Prostate gland (tissue), 2 donors: ENCODE measurements at regions not wholly inside any gene's neighbourhood (a gene's known extent, or its start where the extent isn't known, plus 50 kb on each side); places are given as distances from the start of the nearest gene placed in this dataset.
"Not testable (repeated sequence)": the region's sequence is repeated elsewhere in the genome, so short reads cannot be mapped to it uniquely, and the experiment has no call there.

ENCODE experiments used
- CTCF ChIP-seq, 4 experiments: fragments of 200-600 bp in 2 of 4; fragments of 450-650 bp in 2 of 4; sonication (generic) in 2 of 4; IDR thresholded peaks; 1 replicate in 3 of 4; 2 replicates in 1 of 4; pipeline ENCODE4 v1.5.1; 2016 to 2019; ENCODE audit warnings: antibody characterized with exemption in 4 of 4, mild to moderate bottlenecking in 2 of 4, moderate library complexity in 2 of 4
- POLR2A ChIP-seq: fragments of 450-650 bp; IDR thresholded peaks from one replicate; pipeline ENCODE4 v1.6.1; 2016; ENCODE audit warnings: antibody characterized with exemption, mild to moderate bottlenecking
- POLR2AphosphoS5 ChIP-seq: sonication (generic); formaldehyde crosslinking; IDR thresholded peaks from one replicate; pipeline ENCODE4 v1.6.1; 2017; ENCODE audit warnings: antibody characterized with exemption

- not testable (repeated sequence) for TF ChIP-seq CTCF (IDR thresholded peaks at IDR 0.05); POLR2AphosphoS5; POLR2A
Measured at GRCh38 chr2:89255013-89255412, 563.5 kb downstream of the RPIA start.
